ENCODE measurements at regions not wholly inside any gene's neighbourhood (a gene's known extent, or its start where the extent isn't known, plus 50 kb on each side); places are given as distances from the start of the nearest gene placed in this dataset.
"Not testable (repeated sequence)": the region's sequence is repeated elsewhere in the genome, so short reads cannot be mapped to it uniquely, and the experiment has no call there.

- DNase-seq (ENCODE audit: low read depth): no peak
Observed at GRCh38 chr3:147237991-147238390, 168.4 kb downstream of the ZIC4 start.

- not testable (repeated sequence) for DNase-seq (ENCODE audit: low read depth)
Observed at GRCh38 chr3:147231980-147232379, 174.4 kb downstream of the ZIC4 start.

DNA sequence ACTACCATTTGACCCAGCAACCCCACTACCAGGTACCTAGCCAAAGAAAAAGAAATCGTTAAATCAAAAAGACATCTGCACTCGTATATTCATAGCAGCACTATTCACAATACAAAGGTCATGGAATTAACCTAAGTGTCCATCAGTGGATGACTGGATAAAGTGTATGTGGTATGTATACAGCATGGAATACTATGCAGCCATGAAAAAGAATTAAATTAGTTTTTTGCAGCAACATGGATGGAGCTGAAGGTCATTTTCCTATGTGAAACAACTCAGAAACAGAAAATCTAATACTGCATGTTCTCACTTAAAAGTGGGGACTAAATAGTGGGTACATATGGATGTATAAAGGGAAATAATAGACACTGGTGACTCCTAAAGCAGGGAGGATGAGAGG is 175.2 kb downstream of the ZIC4 start:
- no peak for DNase-seq (ENCODE audit: low read depth)

DNA sequence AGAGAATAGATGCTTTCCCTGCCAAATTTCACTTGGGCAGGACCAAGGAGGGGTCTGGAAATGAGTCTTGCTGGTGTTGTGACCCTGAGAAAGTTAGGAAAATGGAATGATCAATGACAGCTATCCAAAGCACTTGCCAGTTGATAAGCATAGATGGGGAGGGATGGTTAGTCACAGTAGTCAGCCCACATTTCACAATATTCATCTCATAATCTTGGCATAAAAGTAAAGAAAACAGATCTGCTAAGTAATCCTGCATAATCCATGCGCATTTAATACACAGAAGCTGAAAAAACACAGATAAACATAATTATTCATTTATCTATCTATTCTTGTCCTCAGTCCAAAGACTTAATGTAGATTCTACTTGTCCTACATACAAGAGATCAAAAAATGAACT is 184.1 kb downstream of the ZIC4 start:
- no peak for DNase-seq (ENCODE audit: low read depth)

DNA sequence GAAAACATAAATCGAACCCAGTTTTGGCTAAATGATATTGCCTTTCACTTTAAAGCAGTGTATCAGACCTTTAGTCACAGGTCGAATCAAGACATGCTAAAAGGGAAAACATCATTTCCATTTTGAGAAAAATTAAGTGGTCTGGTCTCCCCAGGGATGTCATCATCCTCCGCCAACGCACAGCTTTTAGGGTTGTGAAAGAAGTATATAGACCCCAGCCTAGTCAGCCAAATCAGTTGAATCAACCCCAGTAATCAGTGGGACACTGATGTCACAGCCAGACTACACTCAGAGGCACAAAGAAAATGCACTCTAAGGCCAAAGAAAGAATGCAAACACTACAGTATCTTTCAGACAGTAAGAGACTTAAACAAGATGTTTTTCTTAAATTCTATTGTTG is 187.4 kb downstream of the ZIC4 start:
- DNase-seq (ENCODE audit: low read depth): no peak

- DNase-seq (ENCODE audit: low read depth): no peak
Observed at GRCh38 chr3:147216143-147216673, 190.1 kb downstream of the ZIC4 start.

- DNase-seq (ENCODE audit: low read depth): no peak
Observed at GRCh38 chr3:147215660-147216059, 190.7 kb downstream of the ZIC4 start.

DNA sequence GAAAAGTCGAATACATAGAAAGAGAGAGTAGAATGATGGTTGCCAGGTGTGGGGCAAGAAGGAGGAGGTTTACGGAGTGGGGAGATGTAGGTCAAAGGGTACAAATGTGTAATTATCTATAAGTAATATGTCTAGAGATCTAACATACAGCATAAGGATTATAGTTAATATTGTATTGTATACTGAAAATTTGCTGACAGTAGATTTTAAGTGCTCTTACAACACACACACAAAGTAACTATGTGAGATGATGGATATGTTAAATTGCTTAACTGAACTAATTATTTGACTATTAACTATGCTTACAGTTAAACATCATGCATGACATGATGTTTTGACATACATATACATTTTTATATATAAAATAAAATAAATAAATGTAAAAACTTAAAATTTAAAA is 192.7 kb downstream of the ZIC4 start:
- no peak for DNase-seq (ENCODE audit: low read depth)

GRCh38 chr3:147210676-147211075 is 195.7 kb downstream of the ZIC4 start:
- no peak for DNase-seq (ENCODE audit: low read depth)

- DNase-seq (ENCODE audit: low read depth): no peak
Observed at GRCh38 chr3:147201086-147201485, 205.3 kb downstream of the ZIC4 start.

GRCh38 chr3:147200545-147200944 is 205.8 kb downstream of the ZIC4 start:
- DNase-seq (ENCODE audit: low read depth): no peak

GRCh38 chr3:147197739-147198138 is 208.6 kb downstream of the ZIC4 start:
- DNase-seq (ENCODE audit: low read depth): no peak

- no peak for DNase-seq (ENCODE audit: low read depth)
Observed at GRCh38 chr3:147195887-147196286, 210.5 kb downstream of the ZIC4 start.

DNA sequence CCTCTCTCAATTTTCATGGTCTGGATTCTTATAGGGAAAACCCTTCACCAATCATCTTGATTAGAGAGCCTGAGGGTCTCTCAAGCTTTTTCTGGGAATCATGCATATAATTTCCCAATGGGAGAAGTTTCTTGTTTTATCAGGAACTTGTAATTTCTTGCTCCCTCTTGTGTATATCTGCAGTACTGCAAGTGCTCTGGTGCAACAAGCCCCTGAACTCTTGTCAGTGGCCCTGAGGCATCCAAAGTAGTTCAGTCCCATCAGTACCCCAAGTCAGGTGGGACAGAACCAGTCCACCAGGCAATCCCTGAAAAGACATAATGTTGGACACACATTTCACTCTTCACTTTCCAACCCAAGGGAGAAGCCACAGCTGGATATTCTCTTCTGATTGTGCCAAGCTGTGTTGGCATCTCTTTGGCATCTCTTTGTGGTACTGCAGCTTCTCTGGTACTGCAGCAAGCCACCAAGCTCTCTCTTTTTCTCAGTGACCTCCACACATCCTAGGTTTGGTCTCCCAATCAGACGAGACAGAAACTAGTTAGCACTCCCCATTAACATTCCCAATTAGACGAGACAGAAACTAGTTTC is 214.5 kb downstream of the ZIC4 start:
- DNase-seq (ENCODE audit: low read depth): peak; percentile 12

DNA sequence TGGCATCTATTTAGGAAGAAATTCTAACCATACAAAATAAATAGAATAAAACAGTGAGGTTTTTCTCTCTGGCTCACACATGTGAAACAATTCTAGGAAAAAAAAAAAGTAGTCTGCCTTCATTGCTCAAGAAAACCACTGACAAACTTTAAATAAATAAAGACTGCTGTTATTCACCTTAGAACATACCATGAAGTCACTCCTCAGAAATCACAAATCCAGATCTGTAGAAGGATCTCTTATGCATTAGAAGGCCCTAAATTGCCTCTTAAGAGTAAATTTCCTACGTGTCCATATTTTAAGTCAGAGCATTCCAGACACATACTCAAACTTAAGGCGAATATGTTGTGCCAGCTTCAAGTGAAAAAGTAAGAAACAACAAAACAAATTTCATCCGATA is 217.3 kb downstream of the ZIC4 start:
- DNase-seq (ENCODE audit: low read depth): no peak

DNA sequence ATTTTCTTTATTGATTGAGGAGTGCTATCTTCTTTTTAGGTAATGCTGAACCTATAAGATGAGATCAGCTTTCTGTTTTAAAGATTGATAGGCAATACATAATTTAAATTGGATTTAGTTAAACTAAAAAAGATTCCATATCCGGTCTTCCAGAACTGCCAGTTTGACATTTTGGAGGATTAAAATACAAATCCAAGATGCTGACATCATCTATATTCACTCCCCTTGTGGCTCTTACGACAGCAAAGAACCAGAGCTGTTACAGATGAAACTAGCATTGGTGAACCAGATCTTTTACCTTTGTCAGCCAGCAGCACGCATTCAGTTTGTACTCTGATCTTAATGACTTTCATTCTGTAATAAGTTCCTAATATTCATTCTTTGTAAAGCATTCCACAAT is 218.7 kb downstream of the ZIC4 start:
- DNase-seq (ENCODE audit: low read depth): no peak

GRCh38 chr3:147185781-147186180 is 220.6 kb downstream of the ZIC4 start:
- no peak for DNase-seq (ENCODE audit: low read depth)

- no peak for DNase-seq (ENCODE audit: low read depth)
Observed at GRCh38 chr3:147184794-147185193, 221.5 kb downstream of the ZIC4 start.

DNA sequence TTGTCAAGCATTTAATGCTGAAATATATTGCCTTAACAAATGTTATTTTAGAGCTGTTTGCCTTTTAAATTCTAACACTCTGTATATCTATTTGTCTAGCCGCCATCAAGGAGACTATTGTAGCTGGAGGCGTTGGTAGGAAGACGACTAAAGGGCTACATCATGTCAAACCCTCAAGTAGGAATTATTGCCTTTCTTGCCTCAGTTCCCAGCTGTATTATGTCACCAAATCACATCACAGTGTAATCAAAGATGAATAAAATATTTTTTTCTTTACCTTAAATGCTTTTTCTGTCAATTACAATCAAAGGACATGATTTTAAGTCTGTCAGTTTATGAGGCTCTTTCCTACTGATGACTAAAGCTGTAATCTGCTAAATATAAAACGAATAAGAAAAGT is 233.1 kb downstream of the ZIC4 start:
- DNase-seq (ENCODE audit: low read depth): no peak

DNA sequence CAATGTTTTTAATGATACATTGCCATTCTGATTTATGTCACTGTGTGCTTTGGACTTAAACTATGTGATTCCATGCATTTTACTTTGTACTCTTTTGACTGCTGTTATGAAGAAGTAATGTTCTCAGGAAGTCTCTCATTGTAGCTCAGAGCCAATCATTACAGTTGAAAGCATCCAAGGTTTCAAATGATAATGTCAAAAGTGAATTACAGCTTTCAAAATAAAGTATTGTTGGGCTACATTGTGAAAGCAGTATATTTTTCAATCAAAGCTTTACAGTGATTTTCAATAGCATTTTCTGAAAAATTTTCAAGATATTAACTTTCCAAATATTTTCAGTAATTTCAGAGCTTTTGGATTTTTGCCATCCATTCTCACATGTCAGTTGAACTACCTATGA is 243.6 kb downstream of the ZIC4 start:
- DNase-seq (ENCODE audit: low read depth): no peak

DNA sequence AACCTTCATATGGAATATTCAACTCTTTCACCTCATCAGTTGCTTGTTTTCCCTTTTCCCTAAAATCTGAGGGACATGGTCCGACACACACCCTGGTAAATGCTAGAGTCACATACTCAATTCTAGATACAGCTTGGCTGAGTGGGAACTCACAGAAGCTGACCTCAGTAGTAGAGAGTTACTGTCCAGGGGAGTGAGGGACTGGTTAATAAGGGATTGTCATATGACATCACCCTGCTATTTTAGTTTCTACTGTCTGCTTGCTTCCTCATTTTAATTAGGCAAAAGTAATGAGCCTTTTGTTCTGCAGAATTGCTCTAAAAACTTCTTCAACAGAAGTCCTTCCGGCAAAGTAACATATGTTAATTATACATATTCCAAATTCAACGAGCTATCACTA is 244.5 kb downstream of the ZIC4 start:
- no peak for DNase-seq (ENCODE audit: low read depth)

DNA sequence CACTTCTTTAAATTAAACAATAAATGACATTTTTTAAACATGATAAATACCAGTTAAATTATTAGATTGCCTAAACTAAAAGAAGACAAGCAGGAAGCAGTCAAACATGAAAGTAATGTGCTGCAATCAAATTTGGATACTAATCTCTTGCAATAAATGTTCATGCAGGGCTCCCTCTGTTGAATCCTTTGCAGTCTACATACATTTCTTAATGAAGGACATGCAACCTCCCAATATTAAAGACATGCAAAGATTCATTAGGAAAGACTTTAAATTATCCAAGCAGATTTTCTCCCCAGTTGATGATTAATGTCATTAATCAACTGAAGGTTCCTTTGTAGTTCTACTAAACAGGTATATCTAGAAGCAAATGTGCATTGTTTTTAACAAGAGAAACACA is 245.4 kb downstream of the ZIC4 start:
- DNase-seq (ENCODE audit: low read depth): no peak

DNA sequence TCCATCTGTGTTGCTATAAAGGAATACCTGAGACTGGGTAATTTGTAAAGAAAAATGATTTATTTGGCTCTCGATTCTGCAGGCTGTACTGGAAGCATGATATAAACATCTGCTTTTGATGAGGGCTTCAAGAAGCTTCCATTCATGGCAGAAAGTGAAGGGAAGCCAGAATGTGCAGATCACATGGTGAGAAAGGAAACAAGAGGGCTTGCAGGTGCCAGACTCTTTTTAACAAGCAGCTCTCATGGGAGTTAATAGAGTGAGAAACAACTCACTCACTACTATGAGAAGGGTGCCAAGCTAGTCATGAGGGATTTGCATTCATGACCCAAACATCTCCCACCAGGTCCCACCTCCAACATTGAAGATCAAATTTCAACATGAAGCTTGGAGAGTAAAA is 247.2 kb downstream of the ZIC4 start:
- no peak for DNase-seq (ENCODE audit: low read depth)

- no peak for DNase-seq (ENCODE audit: low read depth)
Observed at GRCh38 chr3:147157631-147158030, 248.7 kb downstream of the ZIC4 start.

DNA sequence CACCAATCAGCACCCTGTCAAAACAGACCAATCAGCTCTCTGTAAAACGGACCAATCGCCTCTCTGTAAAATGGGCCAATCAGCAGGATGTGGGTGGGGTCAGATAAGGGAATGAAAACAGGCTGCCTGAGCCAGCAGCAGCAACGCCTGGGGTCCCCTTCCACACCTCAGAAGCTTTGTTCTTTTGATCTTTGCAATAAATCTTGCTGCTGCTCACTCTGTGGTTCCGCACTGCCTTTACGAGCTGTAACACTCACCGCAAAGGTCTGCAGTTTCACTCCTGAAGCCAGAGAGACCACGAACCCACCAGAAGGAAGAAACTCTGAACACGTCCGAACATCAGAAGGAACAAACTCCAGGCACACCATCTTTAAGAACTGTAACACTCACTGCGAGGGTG is 251.4 kb downstream of the ZIC4 start:
- not testable (repeated sequence) for DNase-seq (ENCODE audit: low read depth)

Data from CMK (cell line).